ENCODE measurements at regions not wholly inside any gene's neighbourhood (a gene's known extent, or its start where the extent isn't known, plus 50 kb on each side); places are given as distances from the start of the nearest gene placed in this dataset.
"Not testable (repeated sequence)": the region's sequence is repeated elsewhere in the genome, so short reads cannot be mapped to it uniquely, and the experiment has no call there.

GRCh38 chr4:174398728-174399127, 115.0 kb downstream of the CEP44 start:
- DNase-seq: peak; percentile 55

- no peak for DNase-seq
Observed at GRCh38 chr4:174397366-174398155, 113.8 kb downstream of the CEP44 start.

GRCh38 chr4:174396599-174397110, 112.9 kb downstream of the CEP44 start:
- no peak for DNase-seq

- DNase-seq: no peak
Observed at GRCh38 chr4:174394915-174395314, 111.2 kb downstream of the CEP44 start.

- DNase-seq: no peak
Observed at GRCh38 chr4:174389439-174389838, 105.7 kb downstream of the CEP44 start.

- DNase-seq: no peak
Observed at GRCh38 chr4:174388461-174389145, 104.9 kb downstream of the CEP44 start.

GRCh38 chr4:174387721-174388120, 104.0 kb downstream of the CEP44 start:
- no peak for DNase-seq

GRCh38 chr4:174387143-174387542, 103.4 kb downstream of the CEP44 start:
- DNase-seq: no peak

- DNase-seq: no peak
Observed at GRCh38 chr4:174383783-174384182, 100.1 kb downstream of the CEP44 start.

- not testable (repeated sequence) for DNase-seq
Observed at GRCh38 chr4:174382938-174383605, 99.4 kb downstream of the CEP44 start.

All from NCI-H226 (cell line).